GM21723 (cell line): ENCODE measurements at regions not wholly inside any gene's neighbourhood (a gene's known extent, or its start where the extent isn't known, plus 50 kb on each side); places are given as distances from the start of the nearest gene placed in this dataset.

ENCODE experiments used
- ATAC-seq: cut with Tn5 transposase; IDR thresholded peaks from one replicate; pipeline ENCODE4 v1.9.1; 2021; ENCODE audit warnings: mild to moderate bottlenecking, moderate library complexity; ENCODE audit not compliant: unreplicated experiment

DNA sequence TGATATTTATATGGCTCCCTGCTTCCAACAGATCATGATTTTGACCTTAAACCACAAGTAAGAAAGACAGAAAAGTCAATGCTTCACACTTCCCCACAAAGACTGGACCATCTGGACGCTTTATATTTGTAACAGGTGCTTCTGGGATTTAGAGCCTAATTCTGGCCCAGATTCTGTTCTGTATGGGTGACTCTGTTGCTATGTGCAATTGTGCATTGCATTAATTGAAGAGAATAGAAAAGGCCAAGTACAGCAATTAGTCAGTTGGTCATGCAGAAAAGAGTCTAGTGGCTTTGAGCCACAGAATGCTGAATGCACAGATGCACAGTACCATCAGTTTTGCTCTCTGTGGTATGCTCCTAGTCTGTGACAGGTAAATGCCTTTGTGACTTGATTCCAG is 657.4 kb upstream of the ATXN8OS start:
- ATAC-seq: no peak

DNA sequence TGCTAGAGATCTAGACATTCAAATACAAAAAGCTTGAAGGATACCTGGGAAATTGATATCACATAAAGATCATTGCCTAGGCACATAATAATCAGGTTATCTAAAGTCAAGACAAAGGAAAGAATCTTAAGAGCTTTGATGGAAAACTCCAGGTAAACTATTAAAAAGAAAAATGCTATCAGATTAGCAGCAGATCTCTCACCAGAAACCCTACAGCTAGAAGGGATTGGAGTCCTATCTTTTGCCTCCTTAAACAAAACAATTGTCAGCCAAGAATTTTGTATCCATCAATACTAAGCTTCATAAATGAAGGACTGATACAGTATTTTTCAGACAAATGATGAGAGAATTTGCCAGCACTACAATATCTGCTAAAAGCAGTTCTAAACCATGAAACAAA is 682.4 kb upstream of the ATXN8OS start:
- ATAC-seq: no peak

DNA sequence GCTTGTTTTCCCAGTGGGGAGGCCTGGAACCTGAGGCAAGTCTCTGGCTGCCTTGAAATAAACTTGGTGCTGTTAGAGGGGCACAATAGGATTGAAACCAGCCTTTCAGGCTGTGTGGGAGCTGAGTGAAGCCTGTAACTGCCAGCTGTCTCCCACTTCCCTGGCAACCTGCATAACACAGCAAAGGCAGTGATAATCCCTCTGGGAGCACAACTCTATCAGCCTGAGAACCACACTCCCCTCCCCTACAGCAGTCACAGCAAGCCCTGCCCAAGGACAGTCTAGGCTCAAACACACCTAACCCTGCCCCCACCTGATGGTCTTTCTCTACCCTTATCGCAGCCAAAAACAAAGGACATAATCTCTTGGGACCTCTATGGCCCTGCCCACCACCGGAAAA is 683.8 kb upstream of the ATXN8OS start:
- no peak for ATAC-seq

DNA sequence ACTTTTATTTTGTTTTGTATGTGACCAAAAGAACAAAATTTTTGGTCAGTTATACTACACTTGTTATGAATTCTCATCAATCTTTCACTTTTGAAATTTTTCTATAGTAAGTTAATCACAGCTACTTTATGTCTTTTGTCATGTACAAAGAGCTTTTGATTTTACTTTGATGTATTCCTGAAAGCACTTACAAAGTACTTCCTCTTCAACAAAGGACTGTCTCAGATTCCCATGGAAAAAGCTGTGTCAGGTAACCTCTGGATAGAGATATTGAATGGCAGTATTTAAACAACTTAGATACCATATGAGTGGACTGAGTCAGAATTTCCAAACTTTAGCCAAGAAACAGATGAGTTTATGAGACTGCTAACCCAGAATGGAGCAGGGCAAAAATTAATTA is 689.3 kb upstream of the ATXN8OS start:
- no peak for ATAC-seq

DNA sequence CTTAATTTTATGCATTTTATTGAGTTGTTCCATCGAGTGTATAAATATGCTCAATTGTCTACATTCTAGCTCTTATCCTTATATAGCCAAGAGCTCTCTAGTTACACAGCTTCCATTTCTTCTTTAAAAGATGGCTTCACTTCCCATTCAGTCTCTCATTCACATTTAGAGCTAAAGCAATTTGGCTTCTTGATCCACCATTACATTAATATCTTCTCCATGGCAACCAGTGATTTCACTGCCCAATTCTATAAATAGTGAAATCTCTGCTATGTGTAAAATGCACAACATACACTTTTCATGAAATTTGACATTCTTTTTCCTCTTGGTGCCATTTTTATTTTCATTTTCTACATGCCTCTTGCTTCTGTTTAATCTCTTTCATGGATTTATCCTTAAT is 696.9 kb upstream of the ATXN8OS start:
- no peak for ATAC-seq

DNA sequence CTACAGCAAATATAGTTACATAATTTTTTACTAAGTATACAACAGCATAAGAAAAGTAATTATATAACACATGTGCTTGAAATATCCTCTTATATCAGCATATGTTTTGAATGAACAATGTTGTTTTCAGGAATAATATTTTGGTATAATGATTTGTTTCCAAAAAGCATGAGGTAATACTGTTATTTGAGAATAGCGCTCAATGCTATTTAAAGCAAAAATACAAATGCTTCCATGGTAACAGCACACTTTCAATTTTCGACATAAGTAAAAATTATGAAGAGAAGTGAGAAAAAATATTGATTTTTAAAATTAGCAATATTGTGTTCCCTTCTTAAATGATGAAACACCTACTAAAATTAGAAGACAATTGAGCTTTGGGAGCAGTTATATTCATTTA is 715.9 kb upstream of the ATXN8OS start:
- no peak for ATAC-seq

DNA sequence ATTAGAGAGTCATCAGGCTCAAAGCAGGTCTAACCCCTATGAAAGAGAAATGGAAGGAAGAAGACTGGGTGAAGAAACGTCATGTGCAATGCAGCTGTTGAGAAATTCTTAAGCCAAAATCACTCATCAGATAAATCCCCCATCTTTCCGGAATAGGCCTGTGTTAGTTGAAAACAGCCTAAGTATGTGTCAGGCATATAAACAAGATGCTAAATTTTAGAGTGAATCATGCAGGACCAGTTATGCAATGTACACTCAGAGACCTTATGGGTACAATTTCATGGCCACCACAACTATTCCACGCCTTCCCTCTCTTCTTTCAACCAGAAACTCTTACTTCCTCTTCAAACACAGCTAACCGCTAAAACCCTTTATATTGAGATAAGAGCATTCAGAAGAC is 717.7 kb upstream of the ATXN8OS start:
- ATAC-seq: no peak

DNA sequence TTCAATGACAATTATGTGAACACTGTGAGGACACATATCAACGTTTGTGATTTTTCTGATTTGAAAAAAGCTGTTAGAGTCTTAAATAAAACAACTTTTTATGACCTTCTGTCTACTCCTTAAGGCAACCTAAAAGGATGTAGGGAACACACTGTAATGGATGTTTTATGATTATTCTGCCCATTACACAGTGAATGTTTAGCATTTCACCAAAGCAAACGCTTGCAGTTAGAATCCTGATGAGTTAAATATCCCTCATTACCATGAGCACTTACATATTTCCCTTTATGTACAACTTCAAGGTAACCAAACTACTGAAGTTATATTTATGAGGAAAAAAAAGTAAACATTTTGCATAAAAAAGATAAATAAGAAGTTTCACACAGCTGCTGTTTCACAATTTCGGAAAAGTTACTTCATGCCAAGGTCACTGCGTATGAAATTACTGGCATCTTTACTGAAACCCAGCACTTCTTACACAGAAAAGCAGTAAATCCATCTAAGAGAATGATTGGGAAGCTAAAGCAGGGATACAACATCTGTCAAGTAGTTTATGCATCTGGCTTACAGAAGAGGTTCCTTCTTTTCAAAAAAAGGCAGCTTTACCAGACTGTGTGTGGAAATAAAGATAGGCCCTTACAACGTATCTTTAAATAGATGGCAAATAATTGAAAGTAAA is 733.7 kb upstream of the ATXN8OS start:
- no peak for ATAC-seq

DNA sequence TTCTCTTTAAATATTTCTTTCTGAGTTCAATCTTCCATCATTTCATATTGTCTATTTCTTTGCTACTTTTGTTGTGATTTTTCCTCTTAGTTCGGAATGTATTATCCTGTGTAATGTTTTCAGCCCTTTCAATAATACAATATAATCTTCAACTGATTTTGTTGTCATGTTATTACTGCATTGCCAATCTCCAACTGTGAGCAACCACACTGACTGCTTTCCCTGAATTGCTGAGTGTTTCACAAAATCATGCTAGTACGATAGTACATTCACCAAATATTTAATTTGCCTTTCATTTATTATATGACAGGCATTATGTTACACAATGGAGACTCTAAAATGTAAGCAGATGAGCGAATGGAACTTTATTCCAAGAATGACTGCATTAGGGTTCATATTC is 744.3 kb upstream of the ATXN8OS start:
- ATAC-seq: no peak

DNA sequence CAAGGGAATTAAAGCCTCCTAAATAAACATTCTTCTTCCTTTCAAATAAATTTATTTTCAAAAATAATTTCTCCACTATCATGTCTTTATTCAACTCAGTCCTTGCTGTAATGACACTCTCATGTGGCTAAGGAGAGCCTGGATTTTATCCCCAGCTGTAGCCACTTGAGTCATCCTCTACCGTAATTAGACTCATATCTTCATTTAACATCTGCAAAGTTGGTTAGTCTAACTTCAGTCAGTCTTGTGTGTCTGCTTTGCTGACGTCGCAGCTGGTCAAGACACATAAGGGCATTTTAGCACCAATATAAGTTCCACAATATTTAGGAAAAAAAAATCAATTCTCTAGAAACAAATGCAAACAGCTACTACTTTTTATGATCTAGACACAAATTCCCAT is 776.4 kb upstream of the ATXN8OS start:
- no peak for ATAC-seq

DNA sequence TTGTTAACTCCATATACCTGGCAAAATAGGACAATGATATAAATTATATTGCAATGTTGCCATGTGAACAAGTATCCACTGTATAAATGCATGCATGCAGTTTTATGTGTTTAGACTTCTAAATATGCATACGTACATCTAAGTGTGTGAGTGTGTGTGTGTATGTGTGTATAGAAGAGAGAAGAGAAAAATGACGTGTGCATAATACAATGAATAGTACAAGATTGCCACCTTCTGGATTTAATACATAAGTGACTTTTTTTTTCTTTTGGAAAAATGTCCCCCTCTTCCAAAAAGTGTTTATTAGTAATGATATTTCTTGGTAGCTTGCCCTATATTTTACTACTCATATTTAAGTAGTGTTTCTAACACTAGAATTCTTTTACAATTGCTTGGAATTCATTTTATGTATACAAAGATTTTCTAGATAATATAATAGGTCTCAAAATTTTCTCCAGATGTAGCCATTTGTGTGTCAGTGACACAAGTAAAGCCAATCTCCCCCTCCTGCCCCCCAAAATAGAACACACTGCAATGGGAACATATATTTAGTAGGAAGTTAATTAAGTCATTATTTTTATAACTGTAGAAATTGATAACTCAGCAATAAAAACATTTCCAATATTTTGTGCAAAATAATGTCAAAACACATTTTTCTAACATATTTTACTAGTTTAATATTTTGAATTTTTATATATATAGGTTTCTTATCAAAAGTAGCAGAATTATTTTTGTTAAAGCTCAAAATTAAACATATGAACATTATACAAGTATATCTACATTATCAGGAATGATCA is 783.3 kb upstream of the ATXN8OS start:
- no peak for ATAC-seq

DNA sequence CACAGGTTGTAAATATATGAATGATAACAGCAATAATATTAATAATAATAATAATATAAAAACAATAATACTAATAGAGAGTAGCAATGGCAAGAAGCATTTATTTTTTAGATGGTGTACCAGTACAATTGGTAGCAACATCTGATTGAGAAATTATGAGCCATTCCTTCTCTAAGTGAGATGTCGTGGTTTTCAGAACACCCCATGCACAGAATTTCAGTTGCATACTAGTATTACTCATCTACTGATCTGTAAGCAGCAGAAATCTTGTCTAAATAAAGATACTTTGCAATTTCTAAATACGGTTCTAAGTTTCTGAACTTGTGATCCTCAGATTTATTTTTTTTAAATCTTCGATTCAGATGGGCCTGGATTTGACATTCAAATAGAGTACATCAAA is 788.0 kb upstream of the ATXN8OS start:
- ATAC-seq: no peak

DNA sequence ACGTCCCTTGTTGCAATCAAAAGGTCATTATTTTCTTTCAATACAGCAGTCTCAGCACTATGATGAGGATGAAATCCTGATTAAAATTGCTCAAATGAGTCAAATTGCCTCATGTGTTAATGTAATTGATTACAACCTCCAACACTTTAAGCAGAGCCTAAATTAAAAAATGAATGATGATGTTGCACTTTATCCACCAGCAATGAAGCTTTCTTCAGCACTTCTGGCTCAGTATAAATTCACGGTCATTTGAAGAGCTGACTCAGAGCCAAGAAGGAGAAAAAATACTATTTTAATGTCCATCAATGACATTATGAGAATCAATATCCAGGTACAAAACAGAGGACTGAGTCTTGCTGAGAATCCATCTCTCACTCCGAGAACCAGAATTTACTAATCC is 792.6 kb upstream of the ATXN8OS start:
- ATAC-seq: no peak

DNA sequence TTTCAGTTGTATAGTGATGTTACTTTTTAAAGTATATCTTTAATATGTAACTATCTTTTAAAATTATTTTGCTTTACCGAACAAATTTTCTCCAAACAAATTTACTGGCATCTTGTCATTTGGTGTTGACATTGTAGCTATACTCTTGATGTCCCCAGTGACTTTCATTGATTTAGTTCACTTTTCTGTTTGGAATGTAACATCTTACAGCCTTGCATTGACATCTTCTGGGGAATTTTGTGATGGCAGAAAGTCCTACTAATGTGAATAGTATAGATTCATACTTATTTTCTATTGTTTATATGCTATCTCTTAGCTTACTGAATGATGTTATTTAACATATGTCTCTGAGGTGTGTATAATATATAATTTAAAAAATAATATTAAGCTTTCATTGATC is 800.9 kb upstream of the ATXN8OS start:
- no peak for ATAC-seq

DNA sequence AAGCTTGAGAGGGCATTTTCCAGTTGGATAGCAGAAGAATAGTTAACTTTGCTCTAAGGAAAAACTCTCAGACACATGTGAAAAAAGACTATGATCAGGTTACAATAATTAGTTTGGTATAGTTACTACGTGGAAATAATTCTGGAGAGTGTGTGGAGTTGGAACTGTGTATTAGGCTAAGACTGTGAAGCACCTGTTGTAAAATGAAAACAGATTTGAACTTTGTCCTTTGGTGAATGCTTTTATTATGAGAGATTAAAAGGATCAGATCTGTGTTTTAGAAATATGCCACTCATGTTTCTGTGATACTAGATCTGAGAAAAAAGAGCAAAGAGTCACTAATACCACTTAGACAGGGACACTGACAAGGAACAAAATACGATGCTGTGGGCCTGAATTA is 807.5 kb upstream of the ATXN8OS start:
- ATAC-seq: no peak

DNA sequence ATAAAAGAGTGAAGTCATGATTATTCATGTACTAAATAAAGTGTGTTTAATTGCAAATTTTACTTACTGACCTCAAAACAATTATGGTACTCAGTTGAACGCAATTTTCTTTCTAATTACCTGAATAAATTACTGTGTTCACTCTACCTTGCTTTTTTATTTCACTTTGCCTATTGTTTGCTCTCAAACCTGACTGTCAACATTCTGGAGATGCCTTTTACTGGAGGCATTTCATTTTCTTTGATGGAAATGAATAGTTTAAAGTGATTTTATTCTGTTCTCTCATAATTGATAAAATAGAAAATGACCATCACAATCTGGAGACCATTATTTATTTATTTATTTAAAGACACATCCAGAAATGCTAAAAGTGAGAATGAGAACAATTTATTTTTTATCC is 811.5 kb upstream of the ATXN8OS start:
- ATAC-seq: no peak

DNA sequence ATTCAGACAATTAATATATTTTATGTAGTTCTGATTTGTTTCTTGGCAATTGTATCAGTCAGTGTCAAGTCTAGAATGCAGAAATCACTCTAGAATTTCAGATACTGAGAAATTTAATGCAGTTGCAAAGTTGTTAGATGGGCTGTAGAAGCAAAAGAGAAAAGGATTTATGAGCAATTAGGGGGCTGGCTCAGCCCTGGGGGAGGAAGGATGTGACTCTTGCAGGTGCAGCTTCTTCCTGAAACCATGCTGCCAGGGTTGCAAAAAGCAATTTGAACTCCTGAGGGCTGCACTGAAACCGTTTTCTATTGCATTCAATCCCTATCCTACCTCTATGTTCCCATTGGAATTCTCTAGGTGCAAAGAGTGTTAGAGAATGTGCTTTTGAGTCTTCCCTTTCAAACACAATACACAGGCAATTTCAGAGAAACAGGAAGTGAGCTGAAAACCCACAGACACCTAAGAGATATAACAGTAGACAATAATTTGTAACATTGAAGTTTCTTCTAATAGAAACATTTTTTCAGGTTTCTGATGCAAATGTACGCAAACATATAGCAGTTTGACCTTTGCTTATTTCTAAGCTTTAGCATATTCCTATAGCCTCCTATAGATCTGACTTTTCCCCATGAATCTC is 814.7 kb upstream of the ATXN8OS start:
- ATAC-seq: no peak

DNA sequence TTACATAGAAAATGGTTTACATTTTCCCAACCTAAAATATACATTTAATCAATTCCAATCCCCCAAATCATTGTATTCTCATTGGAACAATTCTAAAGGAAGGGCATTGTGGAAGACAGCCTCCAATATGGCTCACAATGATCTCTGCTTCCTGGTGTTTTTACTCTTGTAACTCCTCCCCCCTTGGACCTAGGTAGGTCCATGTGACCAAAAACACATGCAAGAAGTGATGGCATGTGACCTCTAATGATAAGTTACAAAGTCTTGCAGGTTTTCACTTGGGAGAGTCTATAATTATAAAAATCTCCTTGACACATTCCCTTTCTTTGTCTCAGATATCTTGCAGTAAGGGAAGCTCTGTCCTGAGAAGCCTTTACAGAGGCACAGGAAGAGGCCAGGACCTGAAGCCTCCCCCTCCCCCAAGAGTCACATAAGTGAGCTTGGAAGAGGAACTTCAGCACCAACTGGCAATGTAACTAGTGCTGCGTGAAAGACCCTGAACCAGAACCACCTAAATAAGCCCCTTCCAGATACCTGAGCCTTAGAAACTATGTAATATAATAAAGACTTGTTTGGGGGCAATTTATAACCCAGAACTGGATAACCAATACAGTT is 816.2 kb upstream of the ATXN8OS start:
- ATAC-seq: no peak

DNA sequence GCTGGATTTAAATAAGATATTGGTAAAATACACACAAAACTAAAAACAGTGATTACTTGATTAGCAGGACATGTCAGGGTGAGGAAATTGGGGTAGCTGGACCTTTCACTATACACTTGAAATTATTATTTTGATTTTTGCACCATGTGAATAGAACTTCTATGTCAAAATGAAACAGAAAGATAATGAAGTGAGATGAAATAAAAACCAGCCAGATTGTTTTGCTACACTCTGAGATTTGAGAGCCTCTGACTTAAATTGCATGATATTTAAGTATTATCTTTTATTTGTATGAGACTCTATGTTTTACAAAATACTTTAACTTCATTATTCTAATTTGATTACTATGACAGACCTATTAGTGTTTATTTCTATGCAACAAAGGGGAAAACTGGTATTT is 819.6 kb upstream of the ATXN8OS start:
- no peak for ATAC-seq

DNA sequence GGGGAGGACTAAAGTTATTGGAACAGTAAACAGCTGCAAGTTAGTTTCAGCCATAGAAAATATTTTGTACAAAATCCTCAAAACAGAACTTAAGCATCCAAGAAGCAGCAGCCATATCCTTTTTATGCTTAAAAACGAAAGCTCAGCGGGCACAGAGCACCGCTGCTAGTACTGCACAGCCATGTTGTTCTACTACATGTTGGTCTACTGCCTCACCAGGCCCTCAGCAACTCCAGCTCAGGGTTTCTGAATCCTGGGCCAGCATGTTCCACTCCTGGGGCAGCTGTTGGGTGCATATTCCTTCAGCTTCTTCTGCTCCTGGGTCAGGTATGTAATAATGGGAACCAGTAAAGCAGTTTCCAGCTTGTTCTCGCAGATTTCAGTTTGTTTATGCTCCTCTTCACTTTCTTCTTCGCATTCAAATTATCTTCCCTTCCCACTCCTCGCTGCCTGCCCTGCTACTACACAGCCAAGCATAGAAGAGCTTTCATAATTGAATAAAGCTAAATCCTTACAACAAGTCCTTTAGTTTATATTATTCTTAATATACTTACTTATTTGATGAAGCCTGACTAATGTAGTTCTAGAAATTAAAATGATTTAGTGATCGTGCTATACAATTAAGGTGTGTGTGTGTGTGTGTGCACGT is 820.5 kb upstream of the ATXN8OS start:
- ATAC-seq: no peak

DNA sequence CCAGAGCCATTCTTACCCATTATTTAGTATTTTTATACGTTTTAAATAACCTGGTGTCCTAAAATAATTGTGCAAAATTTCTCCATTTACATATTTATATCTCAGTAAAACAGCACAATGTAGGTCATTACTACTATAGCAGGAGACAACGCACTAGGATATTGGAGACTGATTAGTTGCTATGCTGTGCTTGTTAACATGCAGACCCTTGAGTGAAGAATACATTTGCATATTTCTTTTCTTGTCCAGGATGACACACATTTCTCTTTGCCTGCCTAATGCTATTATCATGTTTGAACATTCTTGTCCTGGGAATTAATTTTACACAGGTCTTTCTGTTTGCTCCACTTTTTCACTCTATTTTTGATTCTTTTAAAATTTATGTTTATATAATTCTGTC is 823.8 kb upstream of the ATXN8OS start:
- no peak for ATAC-seq
